ENCODE measurements at regions not wholly inside any gene's neighbourhood (a gene's known extent, or its start where the extent isn't known, plus 50 kb on each side); places are given as distances from the start of the nearest gene placed in this dataset.

DNA sequence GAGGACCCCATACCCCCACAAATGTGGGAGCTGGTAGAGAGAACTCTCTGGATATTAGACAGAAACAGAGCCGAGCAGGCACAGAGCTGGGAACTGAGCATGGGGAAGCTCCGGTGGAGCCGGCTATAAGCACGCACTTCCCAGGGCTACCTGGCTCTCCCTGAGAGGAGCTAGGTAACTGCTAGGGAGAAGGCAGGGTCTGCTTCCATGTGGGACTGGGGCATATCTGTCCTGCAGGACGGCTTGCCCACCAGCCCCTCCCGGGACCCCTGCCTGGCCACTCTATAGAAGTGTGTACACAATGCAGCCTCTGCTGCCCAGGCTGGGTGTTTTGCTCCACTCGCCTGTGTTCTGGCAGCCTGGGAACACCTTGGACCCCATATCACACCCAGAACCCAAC lies 1537.0 kb upstream of the CDH9 start:
- TF ChIP-seq POLR2A (IDR thresholded peaks at IDR 0.05; ENCODE audit: low read depth) (no peak), EP300 (IDR thresholded peaks at IDR 0.05) (no peak), POLR2AphosphoS5 (IDR thresholded peaks at IDR 0.05) (no peak)
- TF ChIP-seq, protein P1, sequence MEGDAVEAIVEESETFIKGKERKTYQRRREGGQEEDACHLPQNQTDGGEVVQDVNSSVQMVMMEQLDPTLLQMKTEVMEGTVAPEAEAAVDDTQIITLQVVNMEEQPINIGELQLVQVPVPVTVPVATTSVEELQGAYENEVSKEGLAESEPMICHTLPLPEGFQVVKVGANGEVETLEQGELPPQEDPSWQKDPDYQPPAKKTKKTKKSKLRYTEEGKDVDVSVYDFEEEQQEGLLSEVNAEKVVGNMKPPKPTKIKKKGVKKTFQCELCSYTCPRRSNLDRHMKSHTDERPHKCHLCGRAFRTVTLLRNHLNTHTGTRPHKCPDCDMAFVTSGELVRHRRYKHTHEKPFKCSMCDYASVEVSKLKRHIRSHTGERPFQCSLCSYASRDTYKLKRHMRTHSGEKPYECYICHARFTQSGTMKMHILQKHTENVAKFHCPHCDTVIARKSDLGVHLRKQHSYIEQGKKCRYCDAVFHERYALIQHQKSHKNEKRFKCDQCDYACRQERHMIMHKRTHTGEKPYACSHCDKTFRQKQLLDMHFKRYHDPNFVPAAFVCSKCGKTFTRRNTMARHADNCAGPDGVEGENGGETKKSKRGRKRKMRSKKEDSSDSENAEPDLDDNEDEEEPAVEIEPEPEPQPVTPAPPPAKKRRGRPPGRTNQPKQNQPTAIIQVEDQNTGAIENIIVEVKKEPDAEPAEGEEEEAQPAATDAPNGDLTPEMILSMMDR (IDR thresholded peaks at IDR 0.05) = no peak
